DND-41 (cell line): ENCODE measurements at regions not wholly inside any gene's neighbourhood (a gene's known extent, or its start where the extent isn't known, plus 50 kb on each side); places are given as distances from the start of the nearest gene placed in this dataset.

Source experiments
- ATAC-seq: fragments of 200-7000 bp; cut with Tn5 transposase; 3 replicates; pipeline ENCODE4 v1.9.1; 2021; ENCODE audit warnings: low read depth; ENCODE audit not compliant: insufficient read depth
- DNase-seq: peaks from one replicate; pipeline ENCODE4 v3.0.0-alpha.2; 2020
- H2AFZ ChIP-seq: 2 replicates; pipeline ENCODE4 v1.6.0; 2012; ENCODE audit warnings: low read depth, low read length
- H3K27ac ChIP-seq: 2 replicates; pipeline ENCODE4 v1.5.1; 2012; ENCODE audit warnings: low read length, inconsistent platforms
- H3K27me3 ChIP-seq: fragments of 200-600 bp; sonication (generic); 2 replicates; pipeline ENCODE4 v1.6.0; 2012; ENCODE audit warnings: low read length, mild to moderate bottlenecking, inconsistent platforms; ENCODE audit not compliant: insufficient read depth, poor library complexity
- H3K36me3 ChIP-seq: 2 replicates; pipeline ENCODE4 v1.5.1; 2012; ENCODE audit warnings: low read length, inconsistent platforms; ENCODE audit not compliant: insufficient read depth
- H3K4me1 ChIP-seq: 2 replicates; pipeline ENCODE4 v1.5.1; 2012; ENCODE audit warnings: mild to moderate bottlenecking, low read length; ENCODE audit not compliant: insufficient read depth
- H3K4me2 ChIP-seq: 2 replicates; pipeline ENCODE4 v1.6.0; 2012; ENCODE audit warnings: mild to moderate bottlenecking, moderate library complexity, low read length, inconsistent platforms; ENCODE audit not compliant: insufficient read depth
- H3K4me3 ChIP-seq, 2 experiments: fragments of 200-600 bp in 1 of 2; shearing (Covaris generic) in 1 of 2; 2 replicates each; pipeline ENCODE4 v1.5.1; 2012 to 2016; ENCODE audit warnings: inconsistent platforms in 2 of 2, low read length in 2 of 2, mild to moderate bottlenecking in 2 of 2, low read depth in 1 of 2, moderate library complexity in 1 of 2
- H3K79me2 ChIP-seq: 2 replicates; pipeline ENCODE4 v1.6.0; 2012; ENCODE audit warnings: low read length, inconsistent platforms; ENCODE audit not compliant: insufficient read depth
- H3K9ac ChIP-seq: 2 replicates; pipeline ENCODE4 v1.6.0; 2012; ENCODE audit warnings: low read depth, mild to moderate bottlenecking, inconsistent platforms, low read length, moderate library complexity
- H3K9me3 ChIP-seq: 2 replicates; pipeline ENCODE4 v1.5.1; 2012; ENCODE audit warnings: low read length, moderate library complexity, mild to moderate bottlenecking, inconsistent platforms; ENCODE audit not compliant: insufficient read depth, severe bottlenecking
- H4K20me1 ChIP-seq: 2 replicates; pipeline ENCODE4 v1.6.0; 2012; ENCODE audit warnings: low read length; ENCODE audit not compliant: insufficient read depth
- CTCF ChIP-seq: IDR thresholded peaks from 2 replicates; pipeline ENCODE4 v1.5.1; 2012; ENCODE audit warnings: borderline replicate concordance, low read length, moderate library complexity, mild to moderate bottlenecking; ENCODE audit not compliant: poor library complexity, severe bottlenecking; ENCODE audit errors: extremely low read depth
- EZH2 ChIP-seq: IDR thresholded peaks from 3 replicates; pipeline ENCODE4 v1.6.1; 2012; ENCODE audit warnings: borderline replicate concordance, low read depth, mild to moderate bottlenecking, moderate library complexity, low read length, inconsistent platforms; ENCODE audit not compliant: severe bottlenecking

- Histone ChIP-seq H3K79me2 (no peaks in the 10 kb centered on the region), H3K27me3 (peaks cover 11% of the 10 kb centered on the region), H3K27ac (no peak overlapping the region), H3K9ac (no peak overlapping the region), H4K20me1 (no peaks in the 10 kb centered on the region), H3K9me3 (no peaks in the 10 kb centered on the region), H3K4me1 (no peaks in the 10 kb centered on the region), H3K4me3 (no peak overlapping the region), H3K4me2 (no peak overlapping the region), H2AFZ (no peak overlapping the region), H3K36me3 (no peaks in the 10 kb centered on the region)
- no peak for DNase-seq
- TF ChIP-seq CTCF (no peak), EZH2 (no peak)
- ATAC-seq = no peak
These were observed 88.2 kb upstream of the HAND1 start for GRCh38 chr5:154566146-154566680.

GRCh38 chr5:154565123-154565522, 87.1 kb upstream of the HAND1 start:
- no peaks in the 10 kb centered on the region for H3K4me1 ChIP-seq
- no peak overlapping the region for H3K4me2 ChIP-seq
- H2AFZ ChIP-seq = no peak overlapping the region
- no peaks in the 10 kb centered on the region for H3K9me3 ChIP-seq
- no peaks in the 10 kb centered on the region for H3K36me3 ChIP-seq
- no peak for ATAC-seq
- H4K20me1 ChIP-seq = no peaks in the 10 kb centered on the region
- no peak overlapping the region for H3K27ac ChIP-seq
- no peak overlapping the region for H3K9ac ChIP-seq
- DNase-seq = no peak
- TF ChIP-seq CTCF = no peak
- no peak for TF ChIP-seq EZH2
- no peaks in the 10 kb centered on the region for H3K79me2 ChIP-seq
- no peak overlapping the region for H3K4me3 ChIP-seq
- H3K27me3 ChIP-seq = peaks cover 11% of the 10 kb centered on the region

GRCh38 chr5:154562244-154562880, 84.3 kb upstream of the HAND1 start:
- no peak for ATAC-seq
- H3K36me3 ChIP-seq = no peaks in the 10 kb centered on the region

More at GRCh38 chr5:154562244-154562880, 84.3 kb upstream of the HAND1 start:
- H2AFZ ChIP-seq = no peak overlapping the region
- no peak for DNase-seq
- H3K4me2 ChIP-seq = no peak overlapping the region
- peaks cover 11% of the 10 kb centered on the region for H3K27me3 ChIP-seq
- H3K4me1 ChIP-seq = no peaks in the 10 kb centered on the region
- H3K4me3 ChIP-seq = no peak overlapping the region
- no peak for TF ChIP-seq EZH2
- TF ChIP-seq CTCF = no peak
- H3K27ac ChIP-seq = no peak overlapping the region
- no peaks in the 10 kb centered on the region for H4K20me1 ChIP-seq
- no peaks in the 10 kb centered on the region for H3K9me3 ChIP-seq
- H3K9ac ChIP-seq = no peak overlapping the region
- no peaks in the 10 kb centered on the region for H3K79me2 ChIP-seq
